Stimulated activated CD8-positive, alpha-beta memory T cell treated with anti-CD3 and anti-CD28 coated beads, Interleukin-4, amount 100 ng/mL, for 4 hours (primary cell): ENCODE measurements at regions not wholly inside any gene's neighbourhood (a gene's known extent, or its start where the extent isn't known, plus 50 kb on each side); places are given as distances from the start of the nearest gene placed in this dataset.
A peak's percentile ranks its signal among the peaks of the same experiment; 100 is the strongest.

ENCODE experiments used
- DNase-seq, 2 donors: peaks; one replicate each; pipeline ENCODE4 v3.0.0-alpha.2; 2020; ENCODE audit warnings: low read depth in 2 of 2, low spot score in 1 of 2

DNA sequence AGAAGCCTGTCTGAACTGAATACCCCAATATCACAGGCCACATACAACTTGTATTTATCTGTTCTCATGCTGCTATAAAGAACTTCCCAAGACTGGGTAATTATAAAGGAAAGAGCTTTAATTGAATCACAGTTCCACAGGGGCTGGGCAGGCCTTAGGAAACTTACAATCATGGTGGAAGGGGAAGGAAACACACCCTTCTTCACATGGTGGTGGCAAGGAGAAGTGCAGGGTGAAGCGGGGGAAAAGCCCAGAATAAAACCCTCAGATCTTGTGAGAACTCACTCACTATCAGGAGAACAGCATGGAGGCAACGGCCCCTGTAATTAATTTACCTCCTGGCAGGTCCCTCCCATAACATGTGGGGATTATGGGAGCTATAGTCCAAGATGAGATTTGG is 50.3 kb upstream of the FNDC1 start:
- no peak for DNase-seq

DNA sequence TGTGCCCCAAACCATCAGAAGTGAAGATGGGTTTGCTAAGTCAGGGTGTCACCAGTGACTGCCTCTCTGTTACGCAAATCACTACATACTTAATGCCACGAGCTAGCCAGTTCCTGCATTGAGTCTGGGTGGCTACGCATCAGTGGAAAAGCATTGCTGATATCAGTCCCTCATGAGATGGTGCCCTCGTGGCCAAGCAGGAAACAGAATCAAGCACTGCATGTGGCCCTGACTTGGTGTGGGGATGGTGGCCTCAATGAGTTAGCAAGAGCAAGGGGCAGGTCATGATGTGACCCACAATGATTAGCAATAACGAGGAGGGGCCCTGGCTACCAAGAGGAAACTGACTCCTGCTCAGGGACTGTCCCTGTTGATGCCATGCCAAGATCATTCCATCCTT is 51.6 kb upstream of the FNDC1 start:
- no peak for DNase-seq

DNA sequence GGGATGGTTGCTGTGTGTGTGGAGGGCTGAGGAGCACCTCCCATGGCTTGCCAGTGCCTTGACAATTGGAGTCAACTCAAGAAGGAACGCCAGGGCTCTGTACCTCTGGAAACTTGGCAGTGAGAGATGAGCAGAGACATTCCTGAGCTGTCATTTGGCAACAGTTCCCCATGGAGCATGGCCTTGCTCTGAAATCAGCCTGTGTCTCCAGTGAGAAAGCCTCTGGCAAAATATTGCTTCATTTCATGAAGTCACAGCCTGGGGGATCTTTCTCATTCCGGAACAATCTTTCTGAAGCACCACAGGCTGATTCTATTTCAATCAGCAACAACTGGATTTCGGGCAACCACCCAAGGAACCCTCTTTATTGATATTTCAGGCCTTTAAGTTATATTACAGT is 52.2 kb upstream of the FNDC1 start:
- no peak for DNase-seq

DNA sequence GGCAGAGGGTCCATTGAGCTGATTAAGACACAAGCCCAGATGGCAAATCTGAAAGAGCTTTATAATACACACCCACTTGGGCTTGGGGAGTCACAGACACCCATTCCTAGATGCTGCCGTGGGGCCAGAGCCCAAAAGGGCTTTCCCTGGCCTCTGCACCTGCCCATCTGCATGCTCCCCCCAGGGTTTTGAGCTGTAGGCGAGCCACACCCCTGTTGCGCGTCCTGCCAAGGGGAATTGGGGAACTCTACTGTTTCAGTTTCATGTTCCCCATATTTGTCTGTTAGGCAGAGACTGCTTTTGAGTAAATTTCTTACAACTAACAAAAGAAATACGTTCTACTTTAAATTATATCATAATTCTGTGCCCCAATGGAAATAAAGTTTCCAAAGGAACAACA is 52.9 kb upstream of the FNDC1 start:
- no peak for DNase-seq

DNA sequence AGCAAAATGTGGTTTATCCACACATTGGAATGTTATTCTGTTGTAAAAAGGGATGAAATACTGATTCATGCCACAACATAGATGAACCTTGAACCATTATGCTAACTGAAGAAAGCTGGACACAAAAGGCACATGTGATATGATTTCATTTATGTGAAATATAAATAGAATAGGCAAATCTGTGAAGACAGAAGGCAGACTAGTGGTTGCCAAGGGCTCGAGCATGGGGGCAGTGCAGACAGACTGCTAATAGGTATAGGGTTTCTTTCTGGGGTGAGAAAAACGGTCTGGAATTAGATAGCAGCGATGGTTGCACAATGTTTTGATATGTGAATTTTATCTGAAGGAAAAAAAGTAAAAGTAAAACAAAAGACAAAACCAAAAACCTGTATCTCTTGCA is 54.6 kb upstream of the FNDC1 start:
- no peak for DNase-seq

DNA sequence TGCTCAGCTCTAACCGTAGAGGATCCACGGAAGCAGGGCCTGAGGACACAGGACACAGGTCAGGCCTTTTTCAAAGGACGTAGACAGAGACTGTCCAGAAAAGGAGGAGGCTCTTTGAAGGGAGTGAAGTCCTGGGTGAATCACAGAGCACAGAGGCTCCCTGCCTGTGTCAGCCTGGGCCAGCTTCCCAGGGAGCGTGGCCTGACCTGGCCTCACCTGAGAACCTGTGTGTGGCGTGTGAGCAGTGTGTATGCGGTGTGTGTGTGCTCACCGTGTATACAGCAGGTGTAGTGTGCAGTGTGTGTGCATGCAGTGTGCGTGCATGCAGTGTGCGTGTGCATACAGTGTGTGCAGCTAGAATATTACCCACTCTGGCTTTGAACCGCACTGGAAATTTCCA is 56.0 kb upstream of the FNDC1 start:
- no peak for DNase-seq

DNA sequence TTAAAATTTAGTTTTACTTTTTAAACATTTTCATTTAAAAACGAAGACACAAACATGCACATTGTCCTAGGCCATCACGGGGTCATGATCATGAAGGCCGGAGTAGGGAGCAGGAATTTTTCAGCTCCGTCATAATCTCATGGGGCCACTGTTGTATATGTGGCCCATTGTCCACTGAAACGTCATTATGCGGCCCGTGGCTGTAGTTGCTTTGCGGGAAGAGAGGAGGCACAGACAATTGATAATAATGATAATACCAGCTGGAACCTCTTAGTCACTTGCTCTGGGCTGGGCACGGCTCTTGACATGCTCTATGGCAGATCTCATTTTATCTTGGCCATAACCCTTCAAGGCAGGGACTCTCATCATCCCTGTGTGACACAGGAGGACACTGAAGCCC is 56.5 kb upstream of the FNDC1 start:
- DNase-seq = no peak

DNA sequence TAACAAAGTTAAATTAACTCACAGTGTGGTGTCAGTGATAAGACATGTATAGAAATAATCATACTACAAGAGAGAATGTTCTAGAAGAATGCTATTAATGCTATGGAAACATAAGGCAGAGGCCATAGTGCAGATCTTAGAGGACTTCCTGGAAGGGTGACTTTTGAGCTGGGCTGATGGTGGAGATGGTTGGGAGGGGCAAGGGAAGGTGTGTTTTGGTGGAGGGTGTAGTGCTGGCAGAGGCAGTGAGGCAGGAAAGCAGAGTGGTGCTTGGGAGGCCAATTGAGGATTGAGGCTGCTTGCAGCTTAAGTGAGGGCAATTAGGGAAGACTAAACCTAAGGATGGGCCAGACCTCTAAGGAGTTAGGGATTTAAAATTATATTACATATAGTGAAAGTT is 58.5 kb upstream of the FNDC1 start:
- DNase-seq = no peak

DNA sequence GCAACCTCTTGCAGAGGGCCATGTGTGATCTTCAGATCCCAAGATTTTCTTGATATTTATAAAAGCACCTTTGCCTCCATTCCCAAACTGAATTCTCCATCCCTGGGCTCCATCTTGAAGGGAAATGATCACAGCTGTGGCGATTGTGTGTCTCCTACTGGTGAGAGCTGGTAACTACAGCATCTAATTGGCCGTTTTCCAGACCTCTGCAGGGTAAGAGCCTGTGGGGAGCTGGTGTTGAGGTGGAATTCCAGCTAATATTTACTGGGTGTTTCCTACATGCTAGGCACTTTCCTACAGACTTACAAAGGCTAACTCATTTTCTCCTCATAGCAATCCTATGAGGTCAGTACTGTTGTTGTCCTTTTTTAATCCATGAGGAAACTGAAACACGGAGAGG is 59.2 kb upstream of the FNDC1 start:
- no peak for DNase-seq

DNA sequence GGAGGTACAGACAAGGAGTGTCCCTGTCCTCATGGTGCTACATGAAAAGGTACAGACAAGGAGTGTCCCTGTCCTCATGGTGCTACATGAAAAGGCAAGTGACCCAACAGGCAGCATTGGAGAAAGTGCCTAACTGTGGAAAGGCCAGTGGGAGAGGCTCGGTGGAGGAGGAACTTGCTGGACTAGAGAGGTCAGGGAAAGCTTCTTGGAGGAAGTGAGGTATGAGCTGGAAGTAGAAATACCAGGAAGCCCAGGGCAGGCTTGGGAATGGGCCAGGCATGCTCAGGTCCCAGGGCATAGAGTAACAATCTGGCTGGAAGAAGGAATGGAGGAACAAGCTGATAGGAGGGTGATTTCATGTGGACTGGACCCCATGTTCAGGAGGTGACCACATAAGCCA is 59.8 kb upstream of the FNDC1 start:
- DNase-seq = no peak

DNA sequence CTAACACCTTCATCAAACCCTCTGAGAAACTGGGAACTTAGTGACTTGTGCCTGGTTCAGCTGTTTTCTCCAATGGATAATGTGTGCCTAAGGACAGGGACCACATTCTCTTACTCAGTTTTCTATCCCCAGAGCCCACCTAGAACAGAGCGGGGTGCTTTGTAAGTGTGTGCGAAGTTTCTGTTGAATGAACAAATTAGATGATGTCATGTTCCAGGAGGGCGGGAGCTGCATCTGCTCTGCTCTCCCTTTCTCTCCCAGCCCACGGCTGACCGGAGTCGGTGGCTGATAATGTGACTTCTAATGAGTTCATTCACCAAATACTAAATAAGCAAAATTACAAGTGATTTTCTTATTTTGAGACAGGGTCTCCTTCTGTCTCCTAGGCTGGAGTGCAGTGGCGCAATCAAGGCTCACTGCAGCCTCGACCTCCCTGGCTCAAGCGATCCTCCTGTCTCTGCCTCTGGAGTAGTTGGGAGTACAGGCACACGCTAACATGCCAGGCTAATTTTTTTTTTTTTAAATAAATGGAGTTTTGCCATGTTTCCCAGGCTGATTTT is 60.7 kb upstream of the FNDC1 start:
- DNase-seq = no peak

DNA sequence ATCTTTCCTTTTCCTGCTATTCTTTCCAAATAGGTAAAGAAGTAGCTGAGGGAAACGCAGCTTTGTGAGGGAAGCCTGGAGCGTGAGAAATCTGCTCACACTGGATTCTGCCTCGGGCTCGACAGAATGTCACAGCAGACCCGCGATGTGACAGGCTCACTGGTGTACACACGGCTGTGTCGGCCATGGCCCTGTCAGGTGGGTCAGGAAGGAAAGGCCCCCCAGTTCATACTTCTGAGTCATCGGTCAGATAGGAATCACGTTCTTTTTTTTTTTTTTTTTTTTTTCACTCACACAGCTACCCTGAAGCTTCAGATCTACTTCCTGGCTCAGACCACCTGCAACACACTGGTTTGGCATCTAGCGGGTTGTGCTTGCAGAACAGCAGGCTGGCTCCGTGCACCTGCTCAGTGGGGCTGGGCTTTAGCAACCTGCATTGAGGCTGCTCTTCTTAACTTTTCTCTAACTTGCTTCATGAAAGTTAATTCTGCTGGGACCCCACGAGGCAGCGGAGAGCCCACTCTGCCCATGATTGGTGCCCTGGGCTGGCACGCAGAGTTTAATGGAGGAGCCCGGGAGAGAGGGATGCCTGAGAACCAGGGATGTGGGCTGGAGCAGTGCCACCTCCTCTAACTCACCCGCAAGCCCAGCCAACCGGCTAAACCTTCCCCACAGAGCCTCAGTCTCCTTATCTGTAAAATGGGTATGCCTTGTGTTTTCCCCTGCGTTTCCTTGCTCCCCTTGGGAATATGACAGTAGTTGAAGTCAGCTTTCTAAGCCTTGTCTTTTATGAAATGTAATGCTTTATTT is 61.5 kb upstream of the FNDC1 start:
- DNase-seq = peak in 1 of 2 donors; percentile 30

DNA sequence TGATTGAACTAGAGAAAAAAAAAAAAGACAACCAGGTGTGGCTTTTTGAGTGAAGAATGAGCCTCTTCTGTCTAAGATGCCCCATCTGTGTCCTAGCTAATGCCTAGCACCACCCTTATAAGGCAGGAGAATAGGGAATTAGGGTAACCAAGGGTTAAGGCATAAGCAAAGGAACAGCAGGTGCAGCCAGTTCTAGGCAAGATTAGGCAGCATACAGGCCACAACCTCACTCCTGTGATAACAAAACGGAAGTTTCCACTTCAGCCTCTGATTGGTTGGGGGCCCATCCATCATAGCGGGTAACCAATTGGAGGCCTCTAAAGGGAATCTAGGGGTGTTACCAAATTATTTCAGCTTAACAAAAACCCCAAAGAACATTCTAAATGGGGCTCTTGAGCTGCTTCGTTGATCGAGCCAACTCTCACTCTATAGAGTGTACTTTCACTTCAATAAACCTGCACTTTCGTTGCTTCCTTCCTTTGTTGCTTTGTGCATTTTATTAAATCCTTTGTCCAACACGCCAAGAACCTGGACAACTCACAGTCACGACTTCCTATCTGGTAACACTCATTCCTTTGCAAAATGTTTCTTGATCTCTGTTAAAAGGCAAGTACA is 61.9 kb upstream of the TAGAP start:
- peak; percentile 78 to 91 for DNase-seq

DNA sequence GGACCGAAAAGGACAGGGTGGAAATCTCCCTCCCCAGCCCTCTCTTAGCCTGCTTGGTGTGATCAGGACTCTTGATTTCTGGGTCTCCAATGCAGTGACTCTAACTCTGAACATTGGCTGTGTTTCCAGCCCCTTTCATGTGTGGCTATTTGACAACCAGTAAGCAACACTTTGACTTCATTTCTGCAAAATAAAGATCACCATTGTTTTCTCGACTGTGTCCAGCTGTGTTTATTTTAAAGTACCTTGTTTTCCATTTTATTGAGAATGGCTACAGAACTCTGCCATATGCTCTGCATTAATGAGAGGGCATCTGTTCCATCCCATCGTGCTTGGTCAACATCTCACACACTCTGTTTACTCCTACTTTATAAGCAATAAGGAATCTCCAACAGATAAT is 60.9 kb upstream of the TAGAP start:
- no peak for DNase-seq

DNA sequence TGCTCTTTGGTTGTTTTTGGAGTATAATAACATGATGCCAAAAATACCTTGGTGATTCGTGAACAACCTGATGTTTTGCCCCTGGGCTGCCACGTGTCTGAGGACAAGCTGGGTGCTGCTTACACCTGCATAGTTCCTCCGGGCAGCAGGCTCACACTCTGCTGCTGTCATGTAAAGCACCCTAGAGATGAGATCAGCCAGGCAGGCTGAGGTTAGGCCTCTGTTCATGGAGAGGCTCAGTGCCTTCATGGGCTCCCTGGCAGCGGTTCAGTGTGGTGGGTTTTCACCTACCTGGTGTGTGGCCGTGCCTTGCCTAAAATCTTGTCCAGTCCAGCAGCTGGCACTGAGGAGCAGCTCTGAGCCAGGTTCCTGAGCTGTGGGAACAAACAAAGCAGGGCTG is 60.1 kb upstream of the TAGAP start:
- DNase-seq = no peak

DNA sequence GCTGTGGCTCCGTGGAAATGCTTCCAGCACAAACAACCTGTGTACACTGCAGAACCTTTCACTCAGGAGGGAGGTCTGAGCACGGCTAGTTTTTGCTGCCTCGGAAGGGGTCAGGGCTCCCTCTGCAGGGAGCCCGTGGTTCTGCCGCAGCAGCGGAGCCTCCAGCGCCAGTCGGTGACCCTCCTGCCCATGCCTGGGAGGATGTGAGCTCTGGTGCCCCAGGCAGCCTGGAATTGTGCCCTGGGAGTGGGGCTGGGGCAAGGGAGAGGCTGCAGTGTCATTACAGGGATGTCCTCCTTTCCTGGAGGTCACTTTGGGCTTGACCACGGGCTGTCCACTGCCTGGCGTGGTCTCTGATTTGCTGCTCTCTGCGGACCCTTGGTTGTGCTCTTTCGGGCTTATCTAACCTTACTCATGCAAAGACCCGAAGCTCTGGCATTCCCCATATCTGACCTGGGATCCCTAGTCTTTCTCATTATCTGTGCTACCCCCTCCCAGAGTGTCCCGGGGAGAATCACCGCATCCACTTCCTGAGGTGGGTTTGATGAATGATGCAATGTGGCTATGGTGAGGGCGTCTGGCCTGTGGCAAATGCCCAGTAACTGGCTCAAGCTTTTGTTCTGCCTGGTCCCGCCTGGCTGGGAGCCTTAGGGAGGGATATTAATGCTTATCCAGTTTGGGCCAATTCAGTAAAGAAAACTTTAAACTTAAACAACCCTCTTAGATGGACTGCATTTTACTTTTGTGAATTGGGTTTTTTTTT is 59.6 kb upstream of the TAGAP start:
- peak; percentile 44 to 52 for DNase-seq

DNA sequence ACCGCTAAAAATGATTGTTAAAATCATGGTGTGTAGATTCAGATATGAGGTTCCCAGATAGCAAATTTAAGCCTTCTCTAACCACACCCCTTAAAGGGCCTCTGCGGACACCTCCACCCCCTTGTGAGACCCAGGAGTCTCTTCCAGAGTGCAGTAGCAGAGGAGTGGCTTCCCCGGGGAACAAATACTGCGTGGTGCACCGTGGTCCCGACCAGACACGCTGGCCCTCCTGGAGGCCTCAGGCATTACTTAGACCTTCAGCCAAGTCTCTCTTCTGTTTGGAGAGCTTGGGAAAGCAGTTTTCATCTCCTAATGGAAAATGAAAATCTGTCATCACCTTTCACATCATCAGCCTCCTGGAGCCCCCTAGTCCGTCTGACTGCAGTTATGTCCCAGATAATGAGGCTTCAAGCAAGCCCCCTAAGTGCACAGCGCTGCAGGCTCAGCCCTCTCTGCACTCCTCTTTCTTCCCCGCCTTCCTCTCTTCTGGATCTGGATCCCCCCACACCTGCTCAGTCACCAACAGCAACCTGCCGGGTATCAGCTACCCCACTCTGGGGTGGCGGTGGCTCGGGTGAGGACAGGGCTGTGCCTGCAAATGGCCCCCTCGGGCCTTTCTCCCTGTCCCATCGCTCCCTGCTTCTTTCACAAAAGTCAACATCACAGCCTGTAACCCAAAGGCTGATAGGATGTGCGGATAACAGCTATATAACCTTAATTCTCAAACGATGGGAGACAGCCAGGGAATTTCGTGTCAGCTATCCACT is 58.8 kb upstream of the TAGAP start:
- no peak for DNase-seq

DNA sequence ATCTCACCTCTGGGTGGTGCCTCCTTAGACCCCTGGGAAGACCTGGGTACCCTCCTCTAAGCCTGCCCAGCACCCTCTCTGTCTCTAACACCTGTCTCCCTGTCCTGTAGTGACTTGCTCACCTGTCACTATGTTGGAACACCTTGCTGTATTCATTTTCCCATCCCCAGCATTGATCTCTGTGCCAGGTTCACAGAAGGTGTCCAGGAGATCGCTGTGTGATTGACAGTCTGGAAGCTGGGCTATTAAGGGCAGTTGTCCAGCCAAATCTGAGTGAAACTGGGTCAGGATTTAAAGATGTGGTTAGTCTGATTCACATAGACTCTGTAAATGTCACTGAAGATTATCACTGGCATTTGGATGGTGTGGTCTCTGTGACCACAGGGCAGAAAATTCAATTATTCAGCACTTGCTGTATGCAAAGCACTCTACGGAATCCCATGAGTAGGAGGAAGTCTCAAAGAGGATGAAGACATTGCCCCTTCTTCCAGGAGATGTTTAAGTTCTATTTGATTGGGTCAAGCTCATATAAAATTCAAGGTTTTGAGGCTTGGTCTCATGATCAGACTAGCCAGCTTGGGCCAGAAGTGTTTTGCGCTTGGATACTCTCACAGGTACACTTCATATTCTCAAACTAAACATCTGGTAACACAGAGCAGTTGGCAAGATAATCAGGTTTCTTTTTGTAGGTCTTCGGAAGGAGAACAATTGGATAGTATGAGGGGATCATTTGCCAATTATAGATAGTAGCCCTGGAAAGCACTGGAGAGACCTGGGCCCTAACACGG is 57.8 kb upstream of the TAGAP start:
- DNase-seq = no peak

DNA sequence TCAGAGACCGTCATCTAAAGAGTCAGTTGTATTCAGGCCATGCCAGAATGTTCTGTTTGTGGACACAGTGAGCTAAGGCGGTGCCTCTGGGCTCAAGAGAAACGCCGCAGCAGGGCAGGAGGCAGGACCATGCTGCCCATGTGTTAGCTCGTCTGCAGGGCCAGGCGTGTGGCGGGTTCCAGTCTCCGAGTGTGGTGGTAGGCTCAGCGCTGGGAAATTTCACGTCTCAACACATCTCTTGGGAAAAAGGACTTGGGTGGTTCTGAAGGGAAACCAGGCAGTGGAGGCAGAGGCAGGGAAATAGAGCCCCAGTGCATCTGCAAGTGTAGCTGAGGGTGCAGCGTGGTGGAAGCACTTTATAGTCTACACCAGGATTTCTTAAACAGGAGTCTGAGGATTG is 56.9 kb upstream of the TAGAP start:
- DNase-seq = no peak

DNA sequence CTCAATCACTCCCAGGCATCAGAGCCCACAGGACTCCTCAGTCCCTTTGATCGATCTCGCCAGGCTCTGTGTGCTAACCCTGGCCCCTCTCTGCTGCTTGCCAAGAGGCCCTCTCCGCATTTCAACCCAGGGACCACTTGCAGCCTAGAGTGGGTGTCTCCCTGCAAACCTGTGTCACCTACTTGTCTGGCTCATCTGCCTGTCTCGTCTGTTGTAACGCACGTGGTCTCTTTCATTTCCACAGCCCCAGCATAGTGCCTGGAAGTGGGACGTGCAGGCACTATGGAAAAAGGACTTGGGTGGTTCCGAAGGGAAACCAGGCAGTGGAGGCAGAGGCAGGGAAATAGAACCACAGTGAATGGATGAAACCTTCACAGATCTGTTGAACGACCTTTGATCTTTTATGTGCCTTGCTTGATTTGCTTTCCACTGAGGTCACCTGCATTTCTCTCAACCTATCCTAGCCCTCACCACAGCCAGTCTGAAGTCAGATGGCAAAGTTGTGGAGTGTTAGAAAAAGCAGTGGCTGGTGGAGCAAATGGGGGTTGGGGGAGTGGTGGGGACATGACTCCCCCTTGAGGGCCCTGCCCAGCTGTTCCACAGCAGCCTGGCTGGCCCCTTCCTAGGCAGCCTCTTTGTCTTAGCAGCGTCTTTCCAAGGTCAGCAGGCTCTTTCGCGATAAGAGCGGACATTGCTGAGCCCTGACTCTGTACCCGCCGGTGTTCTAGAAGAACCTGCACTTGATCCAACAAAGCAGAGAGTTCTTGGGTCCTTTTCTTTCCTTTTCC is 55.8 kb upstream of the TAGAP start:
- DNase-seq = no peak
